NCI-H2029 treated with DMSO at 0.1 percent for 48 hours (cell line): ENCODE measurements at regions not wholly inside any gene's neighbourhood (a gene's known extent, or its start where the extent isn't known, plus 50 kb on each side); places are given as distances from the start of the nearest gene placed in this dataset.

ENCODE experiments used
- DNase-seq: peaks from one replicate; lab custom pipeline; 2025; lab: John Stamatoyannopoulos, UW

DNA sequence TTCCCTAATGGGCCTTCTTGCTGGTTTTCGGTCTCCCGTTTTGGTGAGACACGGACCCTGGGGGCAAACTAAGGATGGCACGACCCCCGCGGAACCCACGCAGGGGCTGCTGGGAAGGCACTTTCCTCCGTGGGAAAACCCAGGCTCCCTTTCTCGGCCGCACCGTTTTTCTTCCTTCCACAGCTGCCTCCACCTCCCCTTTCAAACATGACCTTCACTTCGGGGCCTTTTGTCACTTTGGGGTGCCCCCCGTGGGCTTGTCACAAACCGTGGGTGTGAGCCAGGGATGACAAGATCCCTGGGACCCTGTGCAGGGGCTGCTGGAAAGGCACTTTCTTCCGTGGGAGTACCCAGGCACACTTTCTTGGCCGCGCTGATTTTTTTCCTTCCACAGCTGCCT is 268.7 kb downstream of the ALG10 start:
- DNase-seq: no peak

DNA sequence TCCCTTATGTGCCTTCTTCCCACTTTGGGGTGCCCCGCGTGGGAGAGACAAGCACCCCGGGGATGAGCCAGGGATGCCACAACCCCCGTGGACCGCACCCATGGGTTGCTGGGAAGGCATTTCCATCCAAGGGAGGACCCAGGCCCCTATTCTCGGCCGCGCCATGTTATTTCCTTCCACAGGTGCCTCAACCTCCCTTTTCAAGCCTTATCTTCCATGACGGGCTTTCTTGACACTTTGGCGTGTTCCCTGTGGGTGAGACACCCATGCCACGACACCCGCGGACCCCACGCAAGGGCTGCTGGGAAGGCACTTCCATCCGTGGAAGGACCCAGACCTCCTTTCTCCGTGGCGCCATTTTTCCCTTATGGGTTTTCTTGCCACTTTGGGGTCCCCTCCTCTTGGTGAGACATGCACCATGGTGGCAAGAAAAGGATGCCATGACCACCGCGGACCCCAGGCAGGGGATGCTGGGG is 269.2 kb downstream of the ALG10 start:
- DNase-seq: no peak

DNA sequence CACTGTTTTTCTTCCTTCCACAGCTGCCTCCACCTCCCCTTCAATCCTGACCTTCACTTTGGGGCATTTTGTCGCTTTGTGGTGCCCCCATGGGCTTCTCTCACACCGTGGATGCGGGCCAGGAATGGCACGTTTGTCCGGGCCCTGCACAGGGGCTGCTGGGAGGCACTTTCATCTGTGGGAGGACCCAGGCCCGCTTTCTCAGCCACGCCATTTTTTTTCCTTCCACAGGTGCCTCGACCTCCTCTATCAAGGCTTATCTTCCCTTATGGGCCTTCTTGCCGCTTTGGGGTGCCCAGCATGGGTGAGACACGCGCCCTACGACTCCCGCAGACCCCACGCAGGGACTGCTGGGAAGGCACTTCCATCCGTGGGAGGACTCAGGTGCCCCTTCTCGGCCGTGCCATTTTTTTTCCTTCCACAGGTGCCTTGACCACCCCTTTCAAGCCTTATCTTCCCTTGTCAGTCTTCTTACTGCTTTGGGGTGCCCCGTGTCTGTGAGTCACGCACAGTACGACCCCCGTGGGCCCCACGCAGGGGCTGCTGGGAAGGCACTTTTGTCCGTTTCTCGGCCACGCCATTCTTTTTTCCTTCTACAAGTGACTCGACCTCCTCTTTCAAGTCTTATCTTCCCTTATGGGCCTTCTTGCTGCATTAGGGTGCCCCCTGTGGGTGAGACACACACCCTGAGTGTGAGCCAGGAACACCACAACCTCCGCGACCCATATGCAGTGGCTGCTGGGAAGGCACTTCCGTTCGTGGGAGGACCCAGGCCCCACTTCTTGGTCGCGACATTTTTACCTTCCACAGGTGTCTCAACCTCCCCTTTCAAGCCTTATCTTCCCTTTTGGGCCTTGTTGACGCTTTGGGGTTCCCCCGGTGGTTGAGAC is 270.7 kb downstream of the ALG10 start:
- DNase-seq: no peak

DNA sequence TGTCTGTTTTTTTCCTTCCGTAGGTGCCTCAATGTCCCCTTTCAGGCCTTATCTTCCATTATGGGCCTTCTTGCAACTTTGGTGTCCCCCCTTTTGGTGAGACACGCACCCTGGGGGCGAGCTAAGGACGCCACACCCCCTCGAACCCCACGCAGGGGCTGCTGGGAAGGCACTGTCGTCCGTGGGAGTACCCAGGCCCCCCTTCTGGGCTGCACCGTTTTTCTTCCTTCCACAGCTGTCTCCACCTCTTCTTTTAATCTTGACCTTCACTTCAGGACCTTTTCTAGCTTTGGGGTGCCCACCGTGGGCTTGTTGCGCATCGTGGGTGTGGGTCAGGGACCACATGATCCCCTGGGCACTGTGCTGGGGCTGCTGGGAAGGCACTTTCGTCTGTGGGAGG is 271.8 kb downstream of the ALG10 start:
- DNase-seq: no peak

DNA sequence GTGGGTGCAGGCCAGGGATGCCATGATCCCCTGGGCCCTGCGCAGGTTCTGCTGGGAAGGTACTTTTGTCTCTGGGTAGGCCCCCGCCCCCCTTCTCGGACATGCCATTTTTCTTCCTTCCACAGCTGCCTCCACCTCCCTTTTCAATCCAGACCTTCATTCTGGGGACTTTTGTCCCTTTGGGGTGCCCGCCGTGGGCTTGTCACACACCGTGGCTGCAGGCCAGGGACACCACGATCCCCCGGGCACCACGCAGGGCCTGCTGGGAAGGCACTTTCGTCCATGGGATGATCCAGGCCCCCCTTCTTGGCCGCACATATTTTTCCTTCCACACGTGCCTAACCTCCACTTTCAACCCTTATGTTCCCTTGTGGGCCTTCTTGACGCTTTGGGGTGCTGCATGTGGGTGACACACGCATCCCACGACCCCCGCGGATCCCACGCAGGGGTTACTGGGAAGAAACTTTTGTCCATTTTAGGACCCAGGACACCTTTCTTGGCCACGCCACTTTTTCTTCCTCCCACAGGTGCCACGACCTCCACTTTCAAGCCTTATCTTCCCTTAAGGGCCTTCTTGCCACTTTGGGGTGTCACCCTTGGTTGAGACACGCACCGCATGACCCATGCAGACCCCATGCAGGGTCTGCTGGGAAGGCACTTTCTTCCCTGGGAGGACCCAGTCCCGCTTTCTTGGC is 272.5 kb downstream of the ALG10 start:
- DNase-seq: no peak

DNA sequence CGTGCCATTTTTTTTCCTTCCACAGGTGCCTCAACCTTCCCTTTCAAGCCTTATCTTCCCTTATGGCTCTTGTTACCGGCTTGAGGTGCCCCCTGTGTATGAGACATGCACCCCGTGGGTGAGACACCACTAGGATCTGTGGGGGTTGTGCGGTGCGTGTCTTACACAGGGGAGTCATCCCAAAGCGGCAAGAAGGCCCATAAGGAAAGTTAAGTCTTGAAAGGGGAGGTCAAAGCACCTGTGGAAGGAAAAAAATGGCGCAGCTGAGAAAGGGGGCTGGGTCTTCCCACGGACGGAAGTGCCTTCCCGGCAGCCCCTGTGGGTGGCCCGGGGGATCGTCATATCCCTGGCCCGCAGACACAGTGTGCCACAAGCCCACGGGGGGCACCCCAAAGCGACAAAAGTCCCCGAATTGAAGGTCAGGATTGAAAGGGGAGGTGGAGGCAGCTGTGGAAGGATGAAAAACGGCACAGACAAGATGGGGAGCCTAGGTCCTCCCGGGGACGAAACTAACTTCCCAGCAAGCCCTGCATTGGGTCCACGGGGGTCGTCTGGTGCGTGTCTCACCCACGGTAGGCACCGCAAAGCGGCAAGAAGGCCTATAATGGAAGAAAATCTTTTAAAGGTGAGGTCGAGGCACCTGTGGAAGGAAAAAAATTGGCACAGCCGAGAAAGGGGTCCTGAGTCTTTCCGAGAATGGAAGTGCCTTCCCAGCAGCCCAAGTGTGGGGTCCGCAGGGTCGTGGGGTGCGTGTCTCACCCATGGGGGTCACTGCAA is 273.3 kb downstream of the ALG10 start:
- DNase-seq: no peak

DNA sequence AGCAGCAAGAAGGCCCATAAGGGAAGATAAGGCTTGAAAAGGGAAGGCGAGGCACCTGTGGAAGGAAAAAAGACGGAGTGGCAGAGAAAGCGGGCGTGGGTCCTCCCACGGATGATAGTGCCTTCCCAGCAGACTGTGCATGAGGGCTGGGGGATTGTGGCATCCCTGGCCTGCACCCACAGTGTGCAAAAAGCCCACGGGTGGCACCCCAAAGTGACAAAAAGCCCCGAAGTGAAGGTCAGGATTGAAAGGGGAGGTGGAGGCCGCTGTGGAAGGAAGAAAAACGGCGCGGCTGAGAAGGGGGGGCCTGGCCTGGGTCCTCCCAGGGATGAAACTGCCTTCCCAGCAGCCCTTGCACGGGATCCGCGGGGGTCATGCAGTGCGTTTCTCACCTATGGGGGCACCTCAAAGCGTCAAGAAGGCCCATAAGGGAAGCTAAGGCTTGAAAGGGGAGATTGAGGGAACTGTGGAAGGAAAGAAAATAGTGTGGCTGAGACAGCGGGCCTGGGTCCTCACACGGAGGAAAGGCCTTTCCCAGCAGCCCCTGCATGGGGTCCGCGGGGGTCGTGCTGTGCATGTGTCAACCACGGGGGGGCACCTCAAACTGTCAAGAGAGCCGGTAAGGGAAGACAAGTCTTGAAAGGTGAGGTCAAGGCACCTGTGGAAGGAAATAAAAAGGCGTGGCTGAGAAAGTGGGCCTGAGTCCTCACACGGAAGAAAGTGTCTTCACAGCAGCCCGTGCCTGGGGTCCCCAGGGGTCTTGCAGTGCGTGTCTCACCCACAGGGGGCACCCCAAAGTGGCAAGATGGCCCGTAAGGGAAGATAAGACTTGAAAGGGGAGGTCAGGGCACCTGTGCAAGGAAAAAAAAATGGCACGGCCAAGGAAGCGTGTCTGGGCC is 274.1 kb downstream of the ALG10 start:
- no peak for DNase-seq

DNA sequence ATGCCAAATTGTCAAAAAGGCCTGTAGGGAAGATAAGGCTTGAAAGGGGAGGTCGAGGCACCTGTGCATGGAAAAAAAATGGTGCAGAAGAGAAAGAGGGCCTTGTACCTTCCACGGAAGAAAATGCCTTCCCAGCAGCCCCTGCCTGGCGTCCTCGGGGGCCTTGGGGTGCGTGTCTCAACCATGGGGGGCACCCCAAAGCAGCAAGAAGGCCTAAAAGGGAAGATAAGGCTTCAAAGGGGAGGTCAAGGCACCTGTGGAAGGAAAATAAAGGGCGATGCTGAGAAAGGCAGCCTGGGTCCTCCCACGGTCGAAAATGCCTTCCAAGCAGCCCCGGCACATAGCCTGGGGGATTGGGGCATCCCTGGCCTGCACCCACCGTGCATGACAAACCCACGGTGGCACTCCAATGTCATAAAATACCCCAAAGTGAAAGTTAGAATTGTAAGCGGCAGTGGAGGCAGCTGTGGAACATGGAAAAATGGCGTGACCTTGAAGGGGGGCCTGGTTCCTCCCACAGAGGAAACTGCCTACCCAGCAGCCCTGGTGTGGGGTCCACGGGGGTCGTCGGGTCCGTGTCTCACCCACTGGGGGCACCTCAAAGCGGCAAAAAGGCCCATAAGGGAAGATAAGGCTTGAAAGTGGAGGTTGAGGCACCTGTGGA is 275.0 kb downstream of the ALG10 start:
- no peak for DNase-seq

DNA sequence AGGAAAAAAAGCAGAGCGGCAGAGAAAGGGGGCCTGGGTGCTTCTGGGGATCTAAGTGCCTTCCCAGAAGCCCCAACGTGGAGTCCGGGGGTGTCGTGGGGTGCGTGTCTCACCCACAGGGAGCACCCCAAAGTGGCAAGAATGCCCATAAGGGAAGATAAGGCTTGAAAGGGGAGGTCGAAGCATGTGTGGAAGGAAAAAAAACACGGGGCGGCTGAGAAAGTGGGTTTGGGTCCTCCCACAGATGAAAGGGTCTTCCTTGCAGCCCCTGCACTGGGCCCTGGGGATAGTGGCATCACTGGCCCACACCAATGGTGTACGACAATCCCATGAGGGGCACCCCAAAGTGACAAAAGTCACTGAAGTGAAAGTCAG is 275.5 kb downstream of the ALG10 start:
- DNase-seq: no peak

DNA sequence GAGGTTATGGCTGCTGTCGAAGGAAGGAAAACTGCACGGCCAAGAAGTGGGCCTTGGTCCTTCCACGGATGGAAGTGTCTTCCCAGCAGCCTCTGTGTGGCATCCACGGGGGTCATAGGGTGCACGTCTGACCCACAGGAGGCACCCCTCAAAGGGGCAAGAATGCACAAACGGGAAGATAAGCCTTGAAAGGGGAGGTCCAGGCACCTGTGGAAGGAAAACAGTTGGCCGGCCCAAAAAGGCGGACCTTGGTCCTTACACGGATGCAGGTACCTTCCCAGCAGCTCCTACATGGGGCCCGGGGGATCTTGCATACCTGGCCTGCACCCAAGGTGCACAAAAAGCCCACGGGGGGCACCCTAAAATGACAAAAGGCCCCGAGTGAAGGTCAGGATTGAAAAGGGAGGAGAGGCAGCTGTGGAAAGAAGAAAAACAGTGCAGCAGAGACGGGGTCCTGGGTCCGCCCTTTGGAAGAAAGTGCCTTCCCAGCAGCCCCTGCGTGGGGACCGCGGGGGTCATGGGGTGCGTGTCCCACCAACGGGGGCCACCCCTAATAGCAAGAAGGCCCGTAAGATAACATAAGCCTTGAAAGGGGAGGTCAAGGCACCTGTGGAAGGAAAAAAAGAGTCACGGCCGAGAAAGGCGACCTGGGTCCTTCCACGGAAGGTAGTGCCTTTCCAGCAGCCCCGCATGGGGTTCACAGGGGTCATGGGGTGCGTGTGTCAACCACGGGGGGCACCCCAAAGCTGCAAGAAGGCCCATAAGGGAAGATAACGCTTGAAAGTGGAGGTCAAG is 276.1 kb downstream of the ALG10 start:
- DNase-seq: no peak

DNA sequence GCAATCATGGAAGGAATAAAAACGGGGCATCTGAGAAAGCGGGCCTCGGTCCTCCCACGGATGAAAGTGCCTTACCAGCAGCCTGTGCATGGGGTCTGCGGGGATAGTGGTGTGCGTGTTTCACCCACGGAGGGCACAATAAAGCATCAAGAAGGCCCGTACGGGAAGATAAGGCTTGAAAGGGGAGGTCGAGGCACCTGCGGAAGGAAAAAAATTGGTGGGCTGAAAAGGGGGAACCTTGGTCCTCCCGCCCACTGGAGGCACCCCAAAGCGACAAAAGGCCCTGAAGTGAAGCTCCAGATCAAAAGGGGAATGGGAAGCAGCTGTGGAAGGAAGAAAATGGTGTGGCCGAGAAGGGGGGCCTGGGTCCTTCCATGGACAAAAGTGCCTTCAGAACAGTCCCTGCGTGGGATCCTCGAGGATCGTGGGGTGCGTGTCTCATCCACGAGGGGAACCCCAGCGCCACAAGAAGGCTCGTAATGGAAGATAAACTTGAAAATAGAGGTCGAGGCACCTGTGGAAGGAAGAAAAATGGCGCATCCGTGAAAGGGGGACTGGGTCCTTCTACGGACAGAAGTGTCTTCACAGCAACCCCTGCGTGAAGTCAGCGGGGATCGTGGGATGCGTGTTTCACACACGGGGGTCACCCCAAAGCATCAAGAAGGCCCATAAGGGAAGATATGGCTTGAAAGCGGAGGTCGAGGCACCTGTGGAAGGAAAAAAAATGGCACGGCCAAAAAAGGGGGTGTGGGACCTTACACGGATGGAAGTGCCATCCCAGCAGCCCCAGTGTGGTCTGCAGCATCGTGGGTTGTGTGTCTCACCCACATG is 276.9 kb downstream of the ALG10 start:
- DNase-seq: no peak

DNA sequence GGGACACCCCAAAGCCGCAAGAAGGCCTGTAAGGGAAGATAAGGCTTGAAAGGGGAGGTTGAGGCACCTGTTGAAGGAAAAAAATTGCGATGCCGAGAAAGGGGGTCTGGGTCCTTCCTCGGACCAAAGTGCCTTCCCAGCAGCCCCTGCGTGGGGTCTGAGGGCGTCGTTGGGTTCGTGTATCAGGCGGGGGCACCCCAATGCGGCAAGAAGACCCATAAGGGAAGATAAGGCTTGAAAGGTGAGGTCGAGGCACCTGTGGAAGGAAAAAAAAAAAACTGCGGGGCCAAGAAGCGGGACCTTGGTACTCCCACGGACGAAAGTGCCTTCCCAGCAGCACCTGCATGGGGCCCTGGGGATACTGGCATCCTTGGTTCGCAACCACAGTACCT is 277.5 kb downstream of the ALG10 start:
- DNase-seq: no peak

DNA sequence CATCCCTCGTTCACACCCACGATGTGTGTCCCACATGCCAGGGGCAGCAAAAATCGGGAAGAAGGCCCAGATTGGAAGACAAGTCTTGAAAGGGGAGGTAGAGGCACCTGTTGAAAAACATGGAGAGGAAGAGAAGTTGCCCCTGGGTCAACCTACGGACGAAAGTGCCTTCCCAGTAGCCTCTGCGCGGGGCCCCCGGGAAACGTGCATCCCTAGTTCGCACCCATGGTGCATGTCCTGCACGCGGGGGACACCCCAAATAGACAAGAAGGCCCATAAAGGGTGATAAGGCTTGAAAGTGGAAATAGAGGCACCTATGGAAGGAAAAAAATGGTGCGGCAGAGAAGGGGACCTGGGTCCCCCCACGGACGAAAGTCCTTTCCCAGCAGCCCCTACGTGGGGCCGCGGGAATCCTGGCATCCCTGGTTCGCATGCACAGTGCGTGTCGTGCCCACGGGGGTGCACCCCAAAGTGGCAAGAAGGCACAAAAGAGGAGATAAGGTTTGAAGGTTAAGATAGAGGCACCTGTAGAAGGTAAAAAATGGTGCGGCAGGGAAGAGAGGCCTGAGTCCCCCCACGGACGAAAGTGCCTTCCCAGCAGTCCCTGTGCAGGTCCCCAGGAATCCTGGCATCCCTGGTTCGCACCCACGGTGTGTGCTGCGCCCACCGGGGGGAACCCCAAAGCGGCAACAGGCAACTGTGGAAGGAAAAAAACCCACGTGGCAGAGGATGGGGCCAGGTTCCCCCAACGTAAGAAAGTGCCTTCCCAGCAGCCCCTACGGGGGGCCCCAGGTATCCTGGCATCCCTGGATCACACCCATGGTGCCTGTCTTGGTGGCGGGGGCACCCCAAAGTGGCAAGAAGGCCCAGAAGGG is 278.3 kb downstream of the ALG10 start:
- no peak for DNase-seq

DNA sequence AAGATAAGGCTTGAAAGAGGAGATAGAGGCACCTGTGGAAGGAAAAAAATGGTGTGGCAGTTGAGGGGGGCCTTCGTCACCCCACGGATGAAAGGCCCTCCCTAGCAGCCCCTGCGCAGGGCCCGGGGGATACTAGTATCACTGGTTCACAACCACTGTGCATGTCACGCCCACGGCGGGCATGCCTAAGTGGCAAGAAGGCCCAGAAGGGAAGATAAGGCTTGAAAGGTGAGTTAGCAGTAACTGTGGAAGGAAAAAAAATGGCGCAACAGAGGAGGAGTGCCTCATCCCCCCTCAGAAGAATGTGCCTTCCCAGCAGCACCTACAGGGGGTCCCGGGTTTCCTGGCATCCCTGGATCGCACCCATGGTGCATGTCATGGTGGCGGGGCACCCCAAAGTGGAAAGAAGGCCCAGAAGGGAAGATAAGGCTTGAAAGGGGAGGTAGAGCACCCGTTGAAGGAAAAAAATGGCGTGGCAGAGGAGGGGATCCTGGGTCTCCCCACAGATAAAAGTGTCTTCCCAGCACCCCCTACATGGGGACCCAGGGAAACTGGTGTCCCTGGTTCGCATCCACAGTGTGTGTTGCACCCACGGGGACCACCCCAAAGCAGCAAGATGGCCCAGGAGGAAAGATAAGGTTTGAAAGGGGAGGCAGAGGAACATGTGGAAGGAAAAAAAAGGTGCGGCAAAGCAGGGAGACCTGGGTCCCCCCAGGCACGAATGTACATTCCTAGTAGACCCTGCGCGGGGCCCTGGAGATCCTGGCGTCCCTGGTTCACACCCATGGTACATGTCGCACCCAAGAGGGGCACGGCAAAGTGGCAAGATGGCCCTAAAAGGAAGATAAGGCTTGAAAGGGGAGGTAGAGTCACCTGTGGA is 279.2 kb downstream of the ALG10 start:
- no peak for DNase-seq

DNA sequence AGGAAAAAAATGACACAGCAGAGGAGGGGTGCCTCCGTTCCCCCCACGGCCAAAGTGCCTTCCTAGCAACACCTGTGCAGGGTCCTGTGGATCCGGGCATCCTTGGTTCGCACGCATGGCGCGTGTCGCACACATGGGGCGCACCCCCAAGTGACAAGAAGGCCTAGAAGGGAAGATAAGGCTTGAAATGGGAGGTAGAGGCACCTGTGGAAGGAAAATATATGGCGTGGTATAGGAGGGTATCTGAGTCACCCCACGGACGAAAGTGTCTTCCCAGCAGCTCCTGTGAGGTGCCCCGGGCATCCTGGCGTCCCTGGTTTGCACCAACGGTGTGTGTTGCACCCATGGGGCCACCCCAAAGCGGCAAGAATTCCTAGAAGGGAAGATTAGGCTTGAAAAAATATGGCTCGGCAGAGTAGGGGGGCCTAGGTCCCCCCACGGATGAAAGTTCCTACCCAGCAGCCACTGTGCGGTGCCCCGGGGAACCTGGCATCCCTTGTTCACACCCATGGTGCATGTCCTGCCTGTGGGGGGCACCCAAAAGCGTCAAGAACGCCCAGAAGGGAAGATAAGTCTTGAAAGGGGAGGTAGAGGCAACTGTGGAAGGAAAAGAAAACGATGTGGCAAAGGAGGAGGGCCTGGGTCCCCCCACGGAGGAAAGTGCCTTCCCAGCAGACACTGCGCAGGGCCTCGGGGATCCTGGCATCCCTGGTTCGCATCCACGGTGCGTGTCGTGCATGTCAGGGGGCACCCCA is 280.0 kb downstream of the ALG10 start:
- no peak for DNase-seq

DNA sequence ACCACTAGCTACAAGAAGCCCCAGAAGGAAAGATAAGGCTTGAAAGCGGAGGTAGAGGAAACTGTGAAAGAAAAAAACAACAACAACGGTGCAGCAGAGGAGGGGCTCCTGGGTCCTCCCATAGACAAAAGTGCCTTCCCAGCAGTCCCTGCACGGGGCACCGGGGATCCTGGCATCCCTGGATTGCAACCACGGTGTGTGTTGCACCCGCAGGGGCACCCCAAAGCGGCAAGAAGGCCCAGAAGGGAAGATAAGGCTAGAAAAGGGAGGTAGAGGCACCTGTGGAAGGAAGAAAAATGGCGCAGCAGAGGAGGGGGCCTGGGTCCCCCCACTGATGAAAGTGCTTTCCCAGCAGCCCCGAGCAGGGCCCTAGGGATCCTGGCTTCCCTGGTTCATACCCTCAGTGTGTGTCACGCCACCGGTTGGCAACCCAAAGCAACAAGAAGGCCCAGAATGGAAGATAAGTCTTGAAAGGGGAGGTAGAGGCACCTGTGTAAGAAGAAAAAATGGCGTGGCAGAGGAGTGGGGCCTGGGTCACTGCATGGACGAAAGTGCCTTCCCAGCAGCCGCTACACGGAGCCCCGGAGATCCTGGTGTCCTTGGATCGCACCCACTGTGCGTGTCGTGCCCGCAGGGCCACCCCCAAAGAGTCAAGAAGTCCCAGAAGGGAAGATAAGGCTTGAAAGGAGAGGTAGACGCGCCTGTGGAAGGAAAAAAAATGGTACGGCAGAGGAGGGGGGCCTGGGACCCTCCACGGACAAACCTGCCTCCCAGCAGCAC is 281.0 kb downstream of the ALG10 start:
- DNase-seq: no peak
